ENCODE measurements at regions not wholly inside any gene's neighbourhood (a gene's known extent, or its start where the extent isn't known, plus 50 kb on each side); places are given as distances from the start of the nearest gene placed in this dataset.

DNA sequence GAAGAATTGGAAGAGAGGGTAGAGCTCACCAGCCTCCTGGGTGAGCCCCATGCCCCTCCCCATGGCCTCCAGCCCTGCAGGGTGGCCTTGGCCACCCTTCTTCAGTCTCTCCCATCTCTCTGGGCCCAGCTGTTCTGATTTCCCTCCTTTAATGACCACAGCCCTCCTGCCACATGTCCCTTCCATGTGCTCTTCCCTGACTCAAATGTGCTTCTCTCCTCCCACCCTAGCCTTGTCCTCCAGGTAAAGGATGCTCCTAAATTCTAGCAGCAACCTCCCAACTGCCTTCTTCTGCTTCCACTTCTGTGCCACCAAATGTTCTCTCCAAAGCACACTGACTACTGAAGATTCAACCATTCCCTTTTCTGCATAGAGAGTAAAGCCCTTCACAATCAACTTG lies 83.0 kb downstream of the ADRA2C start:
- TF ChIP-seq CEBPB (IDR thresholded peaks at IDR 0.05) (no peak), ZBTB7A (IDR thresholded peaks at IDR 0.05; ENCODE audit: low read depth) (no peak), RAD21 (IDR thresholded peaks at IDR 0.05; ENCODE audit: low read depth) (no peak), CREB1 (IDR thresholded peaks at IDR 0.05; ENCODE audit: low read depth) (no peak), TEAD4 (IDR thresholded peaks at IDR 0.05) (no peak)
- TF ChIP-seq, protein P1, sequence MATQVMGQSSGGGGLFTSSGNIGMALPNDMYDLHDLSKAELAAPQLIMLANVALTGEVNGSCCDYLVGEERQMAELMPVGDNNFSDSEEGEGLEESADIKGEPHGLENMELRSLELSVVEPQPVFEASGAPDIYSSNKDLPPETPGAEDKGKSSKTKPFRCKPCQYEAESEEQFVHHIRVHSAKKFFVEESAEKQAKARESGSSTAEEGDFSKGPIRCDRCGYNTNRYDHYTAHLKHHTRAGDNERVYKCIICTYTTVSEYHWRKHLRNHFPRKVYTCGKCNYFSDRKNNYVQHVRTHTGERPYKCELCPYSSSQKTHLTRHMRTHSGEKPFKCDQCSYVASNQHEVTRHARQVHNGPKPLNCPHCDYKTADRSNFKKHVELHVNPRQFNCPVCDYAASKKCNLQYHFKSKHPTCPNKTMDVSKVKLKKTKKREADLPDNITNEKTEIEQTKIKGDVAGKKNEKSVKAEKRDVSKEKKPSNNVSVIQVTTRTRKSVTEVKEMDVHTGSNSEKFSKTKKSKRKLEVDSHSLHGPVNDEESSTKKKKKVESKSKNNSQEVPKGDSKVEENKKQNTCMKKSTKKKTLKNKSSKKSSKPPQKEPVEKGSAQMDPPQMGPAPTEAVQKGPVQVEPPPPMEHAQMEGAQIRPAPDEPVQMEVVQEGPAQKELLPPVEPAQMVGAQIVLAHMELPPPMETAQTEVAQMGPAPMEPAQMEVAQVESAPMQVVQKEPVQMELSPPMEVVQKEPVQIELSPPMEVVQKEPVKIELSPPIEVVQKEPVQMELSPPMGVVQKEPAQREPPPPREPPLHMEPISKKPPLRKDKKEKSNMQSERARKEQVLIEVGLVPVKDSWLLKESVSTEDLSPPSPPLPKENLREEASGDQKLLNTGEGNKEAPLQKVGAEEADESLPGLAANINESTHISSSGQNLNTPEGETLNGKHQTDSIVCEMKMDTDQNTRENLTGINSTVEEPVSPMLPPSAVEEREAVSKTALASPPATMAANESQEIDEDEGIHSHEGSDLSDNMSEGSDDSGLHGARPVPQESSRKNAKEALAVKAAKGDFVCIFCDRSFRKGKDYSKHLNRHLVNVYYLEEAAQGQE (IDR thresholded peaks at IDR 0.05; ENCODE audit: low read depth), result no peak

DNA sequence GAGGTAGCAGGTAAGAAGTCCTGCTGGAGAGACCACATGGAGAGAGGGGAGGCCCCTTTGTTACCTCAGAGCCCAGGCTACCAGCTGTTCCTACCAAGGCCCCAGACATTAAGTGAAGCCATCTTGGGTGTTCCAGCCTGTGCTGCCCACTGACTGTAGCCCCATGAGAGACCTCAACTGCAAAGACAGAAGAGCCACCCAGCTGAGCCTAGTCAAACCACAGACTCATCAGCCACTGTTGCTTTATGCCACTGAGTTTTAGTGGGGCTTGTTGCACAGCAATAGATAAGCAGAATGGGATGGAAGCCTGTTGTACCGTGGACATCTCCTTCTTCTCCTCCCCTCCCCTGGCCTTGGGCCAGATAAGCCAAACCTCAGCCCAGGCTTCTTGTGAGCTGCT lies 83.9 kb downstream of the ADRA2C start:
- TF ChIP-seq RAD21 (IDR thresholded peaks at IDR 0.05; ENCODE audit: low read depth), result no peak
- no peak for TF ChIP-seq EGR1 (IDR thresholded peaks at IDR 0.05)
- no peak for TF ChIP-seq ZBTB7A (IDR thresholded peaks at IDR 0.05; ENCODE audit: low read depth)
- no peak for TF ChIP-seq CREB1 (IDR thresholded peaks at IDR 0.05; ENCODE audit: low read depth)
- no peak for TF ChIP-seq TCF12 (IDR thresholded peaks at IDR 0.05; ENCODE audit: low read depth)
- no peak for TF ChIP-seq FOXM1 (IDR thresholded peaks at IDR 0.05; ENCODE audit: borderline replicate concordance, low read depth)
- TF ChIP-seq, protein P2, sequence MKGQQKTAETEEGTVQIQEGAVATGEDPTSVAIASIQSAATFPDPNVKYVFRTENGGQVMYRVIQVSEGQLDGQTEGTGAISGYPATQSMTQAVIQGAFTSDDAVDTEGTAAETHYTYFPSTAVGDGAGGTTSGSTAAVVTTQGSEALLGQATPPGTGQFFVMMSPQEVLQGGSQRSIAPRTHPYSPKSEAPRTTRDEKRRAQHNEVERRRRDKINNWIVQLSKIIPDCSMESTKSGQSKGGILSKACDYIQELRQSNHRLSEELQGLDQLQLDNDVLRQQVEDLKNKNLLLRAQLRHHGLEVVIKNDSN (IDR thresholded peaks at IDR 0.05), result no peak
- TF ChIP-seq YY1 (IDR thresholded peaks at IDR 0.05; ENCODE audit: low read depth), result no peak
- TF ChIP-seq TAF1 (IDR thresholded peaks at IDR 0.05; ENCODE audit: low read depth), result no peak
- no peak for TF ChIP-seq CEBPB (IDR thresholded peaks at IDR 0.05)
- no peak for TF ChIP-seq NFIC (IDR thresholded peaks at IDR 0.05)
- TF ChIP-seq EP300 (IDR thresholded peaks at IDR 0.05; ENCODE audit: borderline replicate concordance), result no peak
- TF ChIP-seq TEAD4 (IDR thresholded peaks at IDR 0.05), result no peak
- TF ChIP-seq, protein P3, sequence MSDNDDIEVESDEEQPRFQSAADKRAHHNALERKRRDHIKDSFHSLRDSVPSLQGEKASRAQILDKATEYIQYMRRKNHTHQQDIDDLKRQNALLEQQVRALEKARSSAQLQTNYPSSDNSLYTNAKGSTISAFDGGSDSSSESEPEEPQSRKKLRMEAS (IDR thresholded peaks at IDR 0.05), result no peak
- TF ChIP-seq, protein P1 (IDR thresholded peaks at IDR 0.05; ENCODE audit: low read depth), result no peak

DNA sequence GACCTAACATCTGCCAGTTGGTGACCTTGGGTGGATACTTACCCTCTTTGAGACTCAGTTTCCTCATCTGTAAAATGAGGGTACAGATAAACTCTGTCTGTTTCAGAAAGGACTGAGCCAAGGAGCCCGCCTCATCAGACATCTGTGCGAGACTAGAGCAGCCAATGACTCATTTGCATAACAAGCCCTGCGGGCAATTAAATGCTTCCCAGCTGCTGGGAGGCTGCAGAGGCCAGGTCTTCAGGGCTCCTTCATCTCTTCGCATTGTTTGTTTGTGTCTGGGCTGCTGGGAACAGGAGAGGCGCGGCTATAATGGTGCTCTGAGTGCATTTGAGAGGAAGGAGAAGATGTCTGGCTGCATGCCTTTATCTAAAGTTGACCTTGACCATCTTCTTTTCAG lies 85.0 kb downstream of the ADRA2C start:
- TF ChIP-seq CEBPB (IDR thresholded peaks at IDR 0.05) (no peak), NFIC (IDR thresholded peaks at IDR 0.05) (no peak), CREB1 (IDR thresholded peaks at IDR 0.05; ENCODE audit: low read depth) (no peak), RAD21 (IDR thresholded peaks at IDR 0.05; ENCODE audit: low read depth) (no peak), YY1 (IDR thresholded peaks at IDR 0.05; ENCODE audit: low read depth) (no peak), ZBTB7A (IDR thresholded peaks at IDR 0.05; ENCODE audit: low read depth) (no peak), TEAD4 (IDR thresholded peaks at IDR 0.05) (no peak)
- TF ChIP-seq, protein P2 (IDR thresholded peaks at IDR 0.05), result no peak
- TF ChIP-seq, protein P3 (IDR thresholded peaks at IDR 0.05), result no peak
- TF ChIP-seq, protein P1 (IDR thresholded peaks at IDR 0.05; ENCODE audit: low read depth), result no peak

DNA sequence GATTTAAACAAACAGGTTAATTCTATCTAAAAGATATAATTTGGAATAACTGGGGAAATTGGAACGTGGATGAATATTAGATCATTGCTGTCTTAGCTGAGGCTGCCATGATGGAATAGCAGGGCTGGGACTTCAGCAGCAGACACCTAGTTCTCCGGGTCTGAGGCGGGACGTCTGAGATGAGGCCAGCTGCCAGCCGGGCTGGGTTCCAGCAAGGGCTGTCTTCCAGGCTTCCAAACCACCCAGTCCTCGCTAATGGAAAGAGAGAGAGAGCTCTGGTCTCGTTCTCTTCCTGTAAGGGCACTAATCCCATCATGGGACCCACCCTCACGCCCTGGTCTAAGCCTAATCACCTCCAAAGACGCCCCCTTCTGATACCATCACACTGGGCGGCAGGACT lies 85.7 kb downstream of the ADRA2C start:
- TF ChIP-seq FOXM1 (IDR thresholded peaks at IDR 0.05; ENCODE audit: borderline replicate concordance, low read depth), result no peak

DNA sequence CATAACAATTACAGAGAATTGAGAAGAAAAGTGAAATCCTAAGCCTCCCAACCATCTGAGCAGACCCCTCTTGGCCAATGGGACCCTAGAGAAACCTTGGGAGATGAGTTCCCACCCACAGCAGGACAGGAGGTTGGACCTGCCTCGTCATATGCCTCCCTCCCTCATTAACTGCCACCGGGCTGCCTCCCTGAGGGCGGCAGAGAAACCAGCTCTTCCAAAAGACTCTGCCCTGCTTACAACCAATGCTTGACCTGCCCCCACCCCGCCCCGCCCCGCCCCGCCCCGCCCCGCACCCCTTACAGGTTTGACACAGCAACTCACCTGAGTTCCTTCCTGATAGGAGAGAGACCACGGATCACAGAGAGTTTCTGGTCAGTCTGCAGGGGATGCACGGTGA lies 86.1 kb downstream of the ADRA2C start:
- no peak for TF ChIP-seq CREB1 (IDR thresholded peaks at IDR 0.05; ENCODE audit: low read depth)
- no peak for TF ChIP-seq TAF1 (IDR thresholded peaks at IDR 0.05; ENCODE audit: low read depth)
- no peak for TF ChIP-seq EP300 (IDR thresholded peaks at IDR 0.05; ENCODE audit: borderline replicate concordance)
- TF ChIP-seq YY1 (IDR thresholded peaks at IDR 0.05; ENCODE audit: low read depth), result no peak
- no peak for TF ChIP-seq CEBPB (IDR thresholded peaks at IDR 0.05)
- no peak for TF ChIP-seq TCF12 (IDR thresholded peaks at IDR 0.05; ENCODE audit: low read depth)
- no peak for TF ChIP-seq RAD21 (IDR thresholded peaks at IDR 0.05; ENCODE audit: low read depth)
- no peak for TF ChIP-seq EGR1 (IDR thresholded peaks at IDR 0.05)
